ENCODE measurements at regions not wholly inside any gene's neighbourhood (a gene's known extent, or its start where the extent isn't known, plus 50 kb on each side); places are given as distances from the start of the nearest gene placed in this dataset.

- Histone ChIP-seq H3K36me3 (ENCODE audit: control insufficient read depth, insufficient read depth, low read length) (no peaks in the 10 kb centered on the region), H3K4me1 (ENCODE audit: control insufficient read depth, insufficient read depth, low read length) (no peaks in the 10 kb centered on the region), H3K9me3 (ENCODE audit: control insufficient read depth, low read length) (no peaks in the 10 kb centered on the region), H3K27ac (ENCODE audit: insufficient read depth, low read depth, low read length, poor library complexity, severe bottlenecking) (no peak overlapping the region), H3K4me3 (ENCODE audit: insufficient read depth, low read depth, low read length) (no peak overlapping the region), H3K27me3 (ENCODE audit: control insufficient read depth, insufficient read depth, low read length, poor library complexity, severe bottlenecking) (no peaks in the 10 kb centered on the region)
- WGBS, 2 experiments: 88 to 92% methylated on average over 5 of the region's 5 CpGs
These were observed 140.3 kb downstream of the MAT2B start for GRCh38 chr5:163645421-163646416.

- H3K27me3 ChIP-seq (ENCODE audit: control insufficient read depth, insufficient read depth, low read length, poor library complexity, severe bottlenecking): no peaks in the 10 kb centered on the region
- 88 to 92% methylated on average over 2 of the region's 2 CpGs for WGBS, 2 experiments
- no peaks in the 10 kb centered on the region for H3K36me3 ChIP-seq (ENCODE audit: control insufficient read depth, insufficient read depth, low read length)
- no peak overlapping the region for H3K27ac ChIP-seq (ENCODE audit: insufficient read depth, low read depth, low read length, poor library complexity, severe bottlenecking)
- H3K9me3 ChIP-seq (ENCODE audit: control insufficient read depth, low read length): no peaks in the 10 kb centered on the region
- no peaks in the 10 kb centered on the region for H3K4me1 ChIP-seq (ENCODE audit: control insufficient read depth, insufficient read depth, low read length)
- no peak overlapping the region for H3K4me3 ChIP-seq (ENCODE audit: insufficient read depth, low read depth, low read length)
These were observed 144.1 kb downstream of the MAT2B start for GRCh38 chr5:163649514-163649913.

GRCh38 chr5:163653526-163653925 lies 148.1 kb downstream of the MAT2B start:
- Histone ChIP-seq H3K36me3 (ENCODE audit: control insufficient read depth, insufficient read depth, low read length) (no peaks in the 10 kb centered on the region), H3K27me3 (ENCODE audit: control insufficient read depth, insufficient read depth, low read length, poor library complexity, severe bottlenecking) (no peaks in the 10 kb centered on the region), H3K4me3 (ENCODE audit: insufficient read depth, low read depth, low read length) (no peak overlapping the region), H3K9me3 (ENCODE audit: control insufficient read depth, low read length) (no peaks in the 10 kb centered on the region), H3K4me1 (ENCODE audit: control insufficient read depth, insufficient read depth, low read length) (no peaks in the 10 kb centered on the region), H3K27ac (ENCODE audit: insufficient read depth, low read depth, low read length, poor library complexity, severe bottlenecking) (no peak overlapping the region)
- WGBS, 2 experiments: 100% methylated on average over 1 of the region's 1 CpG; no CpG with 5 or more reads in 1 of the 2 experiments

GRCh38 chr5:163658702-163659567 lies 153.5 kb downstream of the MAT2B start:
- H3K27ac ChIP-seq (ENCODE audit: insufficient read depth, low read depth, low read length, poor library complexity, severe bottlenecking): no peak overlapping the region
- H3K4me1 ChIP-seq (ENCODE audit: control insufficient read depth, insufficient read depth, low read length): no peaks in the 10 kb centered on the region
- WGBS, 2 experiments: 81 to 82% methylated on average over 7 of the region's 7 CpGs
- H3K27me3 ChIP-seq (ENCODE audit: control insufficient read depth, insufficient read depth, low read length, poor library complexity, severe bottlenecking): no peaks in the 10 kb centered on the region
- no peaks in the 10 kb centered on the region for H3K36me3 ChIP-seq (ENCODE audit: control insufficient read depth, insufficient read depth, low read length)
- H3K9me3 ChIP-seq (ENCODE audit: control insufficient read depth, low read length): no peaks in the 10 kb centered on the region
- no peak overlapping the region for H3K4me3 ChIP-seq (ENCODE audit: insufficient read depth, low read depth, low read length)

GRCh38 chr5:163659568-163659902 lies 154.1 kb downstream of the MAT2B start:
- H3K36me3 ChIP-seq (ENCODE audit: control insufficient read depth, insufficient read depth, low read length): no peaks in the 10 kb centered on the region
- H3K4me1 ChIP-seq (ENCODE audit: control insufficient read depth, insufficient read depth, low read length): no peaks in the 10 kb centered on the region
- WGBS, 2 experiments: 61 to 64% methylated on average over 3 of the region's 3 CpGs
- no peak overlapping the region for H3K4me3 ChIP-seq (ENCODE audit: insufficient read depth, low read depth, low read length)
- H3K27me3 ChIP-seq (ENCODE audit: control insufficient read depth, insufficient read depth, low read length, poor library complexity, severe bottlenecking): no peaks in the 10 kb centered on the region
- no peak overlapping the region for H3K27ac ChIP-seq (ENCODE audit: insufficient read depth, low read depth, low read length, poor library complexity, severe bottlenecking)
- H3K9me3 ChIP-seq (ENCODE audit: control insufficient read depth, low read length): no peaks in the 10 kb centered on the region

- H3K9me3 ChIP-seq (ENCODE audit: control insufficient read depth, low read length): no peaks in the 10 kb centered on the region
- H3K4me3 ChIP-seq (ENCODE audit: insufficient read depth, low read depth, low read length): no peak overlapping the region
- H3K36me3 ChIP-seq (ENCODE audit: control insufficient read depth, insufficient read depth, low read length): no peaks in the 10 kb centered on the region
- H3K27ac ChIP-seq (ENCODE audit: insufficient read depth, low read depth, low read length, poor library complexity, severe bottlenecking): no peak overlapping the region
- H3K4me1 ChIP-seq (ENCODE audit: control insufficient read depth, insufficient read depth, low read length): no peaks in the 10 kb centered on the region
- no peaks in the 10 kb centered on the region for H3K27me3 ChIP-seq (ENCODE audit: control insufficient read depth, insufficient read depth, low read length, poor library complexity, severe bottlenecking)
- WGBS, 2 experiments: 94 to 100% methylated on average over 1 of the region's 1 CpG
These were observed 155.1 kb downstream of the MAT2B start for GRCh38 chr5:163660486-163660885.

GRCh38 chr5:163661360-163661759 lies 155.9 kb downstream of the MAT2B start:
- no peak overlapping the region for H3K27ac ChIP-seq (ENCODE audit: insufficient read depth, low read depth, low read length, poor library complexity, severe bottlenecking)
- no peaks in the 10 kb centered on the region for H3K36me3 ChIP-seq (ENCODE audit: control insufficient read depth, insufficient read depth, low read length)
- no peaks in the 10 kb centered on the region for H3K27me3 ChIP-seq (ENCODE audit: control insufficient read depth, insufficient read depth, low read length, poor library complexity, severe bottlenecking)
- WGBS, 2 experiments: 90 to 91% methylated on average over 1 of the region's 1 CpG
- no peak overlapping the region for H3K4me3 ChIP-seq (ENCODE audit: insufficient read depth, low read depth, low read length)
- H3K4me1 ChIP-seq (ENCODE audit: control insufficient read depth, insufficient read depth, low read length): no peaks in the 10 kb centered on the region
- H3K9me3 ChIP-seq (ENCODE audit: control insufficient read depth, low read length): no peaks in the 10 kb centered on the region

- H3K4me3 ChIP-seq (ENCODE audit: insufficient read depth, low read depth, low read length): no peak overlapping the region
- no peaks in the 10 kb centered on the region for H3K27me3 ChIP-seq (ENCODE audit: control insufficient read depth, insufficient read depth, low read length, poor library complexity, severe bottlenecking)
- H3K4me1 ChIP-seq (ENCODE audit: control insufficient read depth, insufficient read depth, low read length): no peaks in the 10 kb centered on the region
- H3K27ac ChIP-seq (ENCODE audit: insufficient read depth, low read depth, low read length, poor library complexity, severe bottlenecking): no peak overlapping the region
- H3K9me3 ChIP-seq (ENCODE audit: control insufficient read depth, low read length): no peaks in the 10 kb centered on the region
- no peaks in the 10 kb centered on the region for H3K36me3 ChIP-seq (ENCODE audit: control insufficient read depth, insufficient read depth, low read length)
These were observed 164.6 kb downstream of the MAT2B start for GRCh38 chr5:163670036-163670435.

- Histone ChIP-seq H3K36me3 (ENCODE audit: control insufficient read depth, insufficient read depth, low read length) (no peaks in the 10 kb centered on the region), H3K4me3 (ENCODE audit: insufficient read depth, low read depth, low read length) (no peak overlapping the region), H3K27me3 (ENCODE audit: control insufficient read depth, insufficient read depth, low read length, poor library complexity, severe bottlenecking) (no peaks in the 10 kb centered on the region), H3K4me1 (ENCODE audit: control insufficient read depth, insufficient read depth, low read length) (no peaks in the 10 kb centered on the region), H3K9me3 (ENCODE audit: control insufficient read depth, low read length) (no peaks in the 10 kb centered on the region), H3K27ac (ENCODE audit: insufficient read depth, low read depth, low read length, poor library complexity, severe bottlenecking) (no peak overlapping the region)
- 96 to 97% methylated on average over 2 of the region's 2 CpGs for WGBS, 2 experiments
These were observed 171.7 kb downstream of the MAT2B start for GRCh38 chr5:163677092-163677491.

- 91 to 93% methylated on average over 1 of the region's 1 CpG for WGBS, 2 experiments
- H3K4me1 ChIP-seq (ENCODE audit: control insufficient read depth, insufficient read depth, low read length): no peaks in the 10 kb centered on the region
- H3K36me3 ChIP-seq (ENCODE audit: control insufficient read depth, insufficient read depth, low read length): no peaks in the 10 kb centered on the region
- no peaks in the 10 kb centered on the region for H3K27me3 ChIP-seq (ENCODE audit: control insufficient read depth, insufficient read depth, low read length, poor library complexity, severe bottlenecking)
- H3K9me3 ChIP-seq (ENCODE audit: control insufficient read depth, low read length): no peaks in the 10 kb centered on the region
- no peak overlapping the region for H3K4me3 ChIP-seq (ENCODE audit: insufficient read depth, low read depth, low read length)
- H3K27ac ChIP-seq (ENCODE audit: insufficient read depth, low read depth, low read length, poor library complexity, severe bottlenecking): no peak overlapping the region
These were observed 176.8 kb downstream of the MAT2B start for GRCh38 chr5:163682234-163682633.

Measured in ectodermal cell (in vitro differentiated cells).